HG03060 (cell line): ENCODE measurements at regions not wholly inside any gene's neighbourhood (a gene's known extent, or its start where the extent isn't known, plus 50 kb on each side); places are given as distances from the start of the nearest gene placed in this dataset.

Source experiments
- ATAC-seq: cut with Tn5 transposase; IDR thresholded peaks from one replicate; pipeline ENCODE4 v1.9.1; 2021; ENCODE audit warnings: low read depth, moderate number of reproducible peaks; ENCODE audit not compliant: unreplicated experiment

DNA sequence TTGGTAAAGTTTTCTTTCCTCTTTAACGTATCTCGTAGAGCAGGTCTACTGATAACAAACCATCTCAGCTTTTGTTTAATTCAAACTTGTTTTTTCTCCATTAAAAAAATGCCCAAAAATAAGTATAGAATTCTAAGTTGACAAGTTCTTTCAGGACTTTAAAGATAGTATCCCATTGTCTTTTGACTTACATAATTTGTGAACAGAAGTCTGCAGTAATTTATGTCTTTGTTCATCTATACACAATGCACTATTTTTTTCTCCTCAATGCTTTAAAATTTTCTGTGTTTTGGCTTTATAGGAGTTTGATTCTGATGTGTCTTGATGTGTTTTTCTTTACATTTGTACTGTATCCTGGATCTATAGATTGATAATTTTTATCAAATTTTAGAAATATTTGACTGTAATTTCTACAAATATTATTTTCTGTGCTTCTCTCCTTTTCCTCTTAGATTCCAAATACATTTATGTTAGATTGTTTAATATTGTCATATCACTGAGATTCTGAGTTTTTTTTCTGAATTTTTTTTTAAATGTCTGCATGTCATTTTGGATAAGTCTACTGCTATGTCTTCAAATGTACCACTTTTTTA lies 143.3 kb downstream of the FTCDNL1 start:
- no peak for ATAC-seq

DNA sequence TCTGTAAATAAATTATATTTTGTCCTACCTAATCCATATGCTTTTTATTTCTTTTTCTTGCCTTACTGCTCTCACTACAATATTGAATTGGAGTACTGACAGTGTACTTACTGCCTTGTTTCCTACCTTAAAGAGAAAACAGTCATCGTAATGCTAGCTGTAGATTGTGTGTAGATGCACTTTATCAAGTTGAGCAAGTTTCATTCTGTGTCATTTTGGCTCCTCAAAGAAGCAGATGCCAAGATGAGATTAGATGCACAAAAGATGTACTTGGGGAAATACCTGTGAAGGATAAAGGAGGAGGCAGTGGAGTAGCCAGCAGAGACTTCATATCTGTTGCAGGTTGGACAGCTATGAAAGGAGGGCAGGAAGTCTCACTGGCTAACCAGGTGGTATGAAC lies 145.5 kb downstream of the FTCDNL1 start:
- no peak for ATAC-seq

DNA sequence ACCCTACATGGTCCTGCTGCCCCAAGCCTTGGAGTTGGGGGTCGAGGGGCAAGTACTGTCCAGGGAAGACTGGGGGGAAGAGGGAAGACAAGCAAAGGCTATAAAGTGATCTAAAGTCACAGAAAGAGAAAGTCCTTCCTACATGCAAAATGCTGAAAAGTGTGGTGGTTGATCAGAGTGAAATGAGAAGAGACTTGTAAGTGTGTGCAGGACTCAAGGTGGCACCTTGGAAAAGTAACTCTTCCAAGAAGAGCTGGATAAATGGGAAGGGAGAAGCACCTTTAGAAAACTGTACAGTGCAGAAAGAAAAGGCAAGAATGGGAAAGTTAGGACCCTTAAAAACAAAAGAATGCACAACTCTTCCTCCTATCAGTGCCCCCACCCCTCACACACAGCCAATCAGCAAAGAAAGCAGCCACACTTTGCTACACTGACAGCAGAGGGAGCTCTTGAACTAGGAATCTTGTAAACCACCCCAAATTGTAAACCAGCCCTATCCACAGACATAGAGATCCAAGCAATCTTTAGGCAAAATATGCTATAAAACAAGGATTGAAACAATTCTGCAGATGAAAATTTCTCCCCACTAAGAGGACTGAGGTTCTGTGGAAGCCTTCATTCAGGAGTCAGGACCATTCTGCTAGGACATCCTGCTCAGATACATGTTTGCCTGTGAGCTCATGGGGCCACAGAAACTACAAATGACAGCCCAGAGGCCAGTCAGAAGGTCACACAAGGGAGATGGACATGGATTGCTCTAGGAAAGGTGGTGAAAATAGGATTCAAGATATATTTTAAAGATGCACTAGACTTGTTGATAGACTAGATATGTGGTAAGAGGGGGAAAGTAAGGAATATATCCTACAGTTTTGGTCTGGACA lies 146.4 kb downstream of the FTCDNL1 start:
- peak; percentile 59 for ATAC-seq

DNA sequence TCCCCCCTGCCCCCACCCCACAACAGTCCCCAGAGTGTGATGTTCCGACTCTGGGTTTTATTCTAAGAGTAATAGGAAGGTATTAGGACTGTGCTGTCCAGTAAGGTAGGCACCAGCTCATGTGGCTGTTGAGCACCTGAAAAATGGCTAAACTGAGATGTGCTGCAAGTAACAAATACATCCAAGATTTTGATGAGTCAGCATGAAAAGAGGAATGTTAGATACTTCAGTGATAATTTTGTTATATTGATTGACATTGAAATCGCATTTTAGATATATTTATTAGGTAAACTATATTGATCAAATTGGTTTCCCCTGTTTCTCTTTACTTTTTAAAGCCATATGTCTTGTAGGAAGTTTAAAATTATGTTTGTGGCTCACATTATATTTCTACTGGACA lies 147.8 kb downstream of the FTCDNL1 start:
- ATAC-seq = no peak

DNA sequence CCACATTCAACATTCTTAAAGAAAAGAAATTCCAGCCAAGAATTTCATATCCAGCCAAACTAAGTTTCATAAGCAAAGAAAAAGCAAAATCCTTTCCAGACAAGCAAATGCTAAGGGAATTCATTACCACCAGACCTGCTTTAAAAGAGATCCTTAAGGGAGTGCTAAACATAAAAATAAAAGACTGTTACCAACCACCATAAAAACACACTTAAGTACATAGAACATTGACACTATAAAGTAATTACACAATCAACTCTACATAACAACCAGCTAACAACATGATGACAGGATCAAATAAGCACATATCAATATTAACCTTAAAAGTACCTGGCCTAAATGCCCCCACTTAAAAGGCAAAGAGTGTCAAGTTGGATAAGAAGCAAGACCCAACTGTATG lies 153.5 kb downstream of the FTCDNL1 start:
- ATAC-seq = no peak

DNA sequence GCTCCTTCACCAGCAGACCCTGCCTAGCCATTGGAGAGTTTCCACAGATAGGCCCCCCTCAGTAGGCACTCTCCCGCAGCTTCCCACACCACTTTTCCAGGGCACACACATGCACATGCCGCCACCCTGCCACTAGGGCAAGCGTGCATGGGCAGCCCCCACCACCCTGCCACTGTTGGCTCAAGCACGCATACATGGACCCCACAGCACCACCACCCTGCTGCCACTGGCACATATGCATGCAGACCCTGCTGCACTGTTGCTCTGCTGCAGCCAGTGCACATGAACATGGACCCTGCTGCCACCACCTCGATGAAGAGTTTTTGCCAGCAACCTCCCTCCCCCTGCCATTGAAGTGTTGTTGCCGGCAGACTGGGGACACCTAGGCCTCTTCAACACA lies 154.9 kb downstream of the FTCDNL1 start:
- ATAC-seq = no peak

DNA sequence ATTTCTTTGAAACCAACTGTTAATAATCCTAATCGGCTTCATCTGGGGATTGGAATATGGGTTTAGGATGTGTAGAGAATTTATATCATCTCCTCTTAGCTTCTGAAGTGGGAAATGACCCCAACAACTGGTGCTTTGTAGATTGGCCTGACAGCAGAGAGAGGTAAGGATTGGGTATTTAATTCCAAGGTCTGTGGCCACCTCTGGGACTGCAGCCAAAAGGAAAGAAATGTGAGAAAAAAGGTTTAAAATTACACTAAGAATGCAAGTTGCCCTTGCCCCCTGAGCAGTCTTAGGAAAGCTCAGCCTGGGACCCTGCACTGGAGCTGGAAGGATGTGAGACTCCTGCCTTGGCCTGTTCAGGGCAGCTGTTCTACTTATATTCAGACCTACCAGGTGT lies 157.1 kb downstream of the FTCDNL1 start:
- no peak for ATAC-seq

DNA sequence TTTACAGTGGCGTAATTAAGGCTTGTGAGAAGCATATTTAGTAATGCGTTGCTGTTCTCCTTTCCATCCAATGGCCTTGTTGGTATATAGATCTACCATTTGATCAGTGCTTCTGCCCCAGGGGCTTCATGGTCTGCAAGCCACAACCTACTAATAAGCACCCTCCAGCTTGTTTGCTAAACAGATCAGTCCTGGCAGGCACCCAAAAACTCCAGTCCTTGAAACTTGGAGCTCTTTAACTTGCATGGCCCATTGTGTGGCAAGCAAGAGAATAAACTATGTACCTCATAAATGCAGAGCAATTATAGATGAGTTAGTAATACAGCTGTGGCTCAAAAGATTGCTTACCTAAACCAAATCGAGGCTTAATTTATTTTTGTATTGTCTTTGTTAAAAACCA lies 158.5 kb downstream of the FTCDNL1 start:
- ATAC-seq = no peak

DNA sequence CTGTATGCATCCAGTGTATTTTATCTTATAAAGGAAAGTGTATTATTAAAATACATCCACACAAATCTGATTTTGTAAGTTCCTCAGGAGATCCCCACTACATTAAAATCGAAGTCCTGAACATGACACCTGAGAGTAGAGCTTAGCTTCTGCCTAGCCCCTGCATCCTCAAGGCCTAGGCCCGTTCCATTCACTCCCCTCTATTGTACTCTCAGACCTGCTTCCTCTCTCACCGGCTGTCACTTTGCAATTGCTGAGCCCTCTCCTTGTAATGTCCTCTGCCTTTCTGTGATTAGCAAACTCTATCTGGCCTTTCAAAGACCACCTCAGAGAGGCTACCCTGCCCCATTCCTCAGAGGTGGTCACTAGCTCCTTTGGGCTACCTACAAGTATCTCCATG lies 160.8 kb downstream of the FTCDNL1 start:
- no peak for ATAC-seq

DNA sequence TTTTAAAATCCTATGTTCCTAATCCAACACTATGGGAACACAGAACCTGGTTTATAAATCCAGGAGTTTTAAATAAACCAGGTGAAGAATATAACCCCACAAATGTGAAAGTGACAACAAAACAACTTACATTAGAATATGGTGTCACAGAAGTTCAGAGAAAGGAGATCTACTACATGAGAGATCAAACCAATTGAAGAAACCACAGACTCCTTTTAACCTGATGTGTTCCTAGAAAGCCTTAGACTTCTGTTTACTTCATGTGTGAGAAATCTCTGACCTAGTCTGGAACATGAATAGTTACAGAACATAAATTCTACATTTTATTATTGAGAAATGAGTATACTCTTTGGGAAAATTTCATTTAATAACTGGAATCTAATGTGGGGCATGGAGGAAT lies 165.3 kb downstream of the FTCDNL1 start:
- ATAC-seq = no peak

DNA sequence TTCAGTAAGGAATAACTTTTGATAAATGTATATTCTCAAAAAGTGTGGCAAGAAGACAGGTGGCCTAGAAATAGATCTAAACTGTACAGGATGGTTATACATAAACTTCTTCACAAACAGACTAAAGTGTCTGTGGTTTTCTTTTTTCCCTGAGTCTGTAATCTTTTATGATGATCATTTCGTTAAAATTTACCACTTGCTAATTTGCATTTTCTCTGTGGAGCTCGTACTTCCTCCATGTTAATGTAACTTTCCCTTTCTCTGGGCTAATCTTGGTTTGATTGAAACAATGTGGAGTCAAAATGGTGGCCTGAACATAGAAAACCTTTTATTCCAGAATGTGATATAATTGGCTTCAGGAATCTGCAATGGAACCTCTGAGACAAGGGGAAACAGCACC lies 166.2 kb downstream of the FTCDNL1 start:
- no peak for ATAC-seq

DNA sequence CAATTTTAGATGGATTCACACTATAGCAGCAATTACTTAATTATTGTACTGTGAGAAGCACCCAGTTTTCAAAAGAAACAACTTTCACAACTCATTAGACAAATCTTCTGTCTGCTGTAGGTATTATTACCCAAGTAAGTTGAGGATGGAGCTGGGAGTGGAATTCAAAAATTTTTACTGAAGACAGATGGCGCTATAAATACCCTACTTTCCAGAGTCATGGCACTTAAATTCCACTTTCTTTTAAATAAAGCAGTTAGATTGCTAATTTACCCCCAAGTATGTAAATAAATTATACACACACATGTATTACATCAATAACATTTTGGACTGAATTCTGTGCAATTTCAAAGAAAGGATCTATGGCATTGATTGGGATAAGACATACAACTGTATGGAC lies 166.8 kb downstream of the FTCDNL1 start:
- ATAC-seq = no peak

DNA sequence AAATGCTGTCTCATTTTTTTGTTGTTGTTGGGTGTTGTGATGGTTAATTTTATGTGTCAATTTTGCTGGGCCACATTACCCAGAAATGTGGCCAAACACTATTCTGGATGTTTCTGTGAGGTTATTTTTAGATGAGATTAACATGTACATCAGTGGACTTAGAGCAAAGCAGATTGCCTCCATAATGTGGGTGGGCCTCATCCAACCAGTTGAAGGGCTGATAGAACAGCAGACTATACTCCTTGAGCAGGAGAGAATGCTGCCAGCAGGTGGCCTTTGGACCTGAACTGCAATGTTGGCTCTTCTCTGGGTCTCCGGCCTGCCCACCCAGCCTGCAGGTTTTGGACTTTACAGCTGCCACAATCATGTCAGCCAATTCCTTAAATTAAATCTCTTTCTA lies 169.0 kb downstream of the FTCDNL1 start:
- ATAC-seq = no peak

DNA sequence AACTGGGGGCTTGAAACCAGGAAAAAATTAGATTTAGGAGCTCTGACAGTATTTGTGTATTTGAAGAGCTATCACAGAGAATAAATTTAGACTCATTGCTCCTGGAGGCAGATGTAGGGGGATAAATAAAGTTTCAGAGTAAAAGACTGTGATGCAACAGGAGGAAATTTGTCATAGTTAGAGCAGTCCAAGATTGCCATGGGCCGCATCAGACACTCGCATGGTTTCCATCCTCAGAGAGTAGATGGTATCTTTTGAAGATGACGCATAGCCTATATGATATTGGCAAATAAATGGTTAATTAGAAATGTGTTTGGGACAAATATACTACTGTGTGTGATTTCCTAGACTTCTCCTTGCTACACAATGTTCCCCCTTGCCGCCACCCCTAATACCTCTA lies 170.5 kb downstream of the FTCDNL1 start:
- ATAC-seq = no peak

DNA sequence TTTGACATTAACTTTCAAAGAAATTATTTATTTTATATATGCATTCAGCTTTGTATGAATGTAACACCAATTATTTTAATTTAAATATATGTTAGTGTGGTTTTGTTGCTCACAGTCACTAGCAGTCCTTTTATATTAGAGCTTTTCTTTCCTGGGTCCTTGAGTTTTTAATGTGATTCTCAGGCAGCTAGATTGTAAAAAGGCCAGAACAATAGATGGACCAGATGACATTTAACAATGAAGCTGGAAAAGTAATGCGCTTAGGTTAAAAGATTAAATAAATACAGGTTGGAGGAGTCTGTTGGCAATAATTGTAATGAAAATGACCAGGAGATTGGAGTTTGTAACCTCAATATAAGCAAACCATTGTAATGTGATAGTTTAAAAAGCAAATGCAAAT lies 171.1 kb downstream of the FTCDNL1 start:
- no peak for ATAC-seq

DNA sequence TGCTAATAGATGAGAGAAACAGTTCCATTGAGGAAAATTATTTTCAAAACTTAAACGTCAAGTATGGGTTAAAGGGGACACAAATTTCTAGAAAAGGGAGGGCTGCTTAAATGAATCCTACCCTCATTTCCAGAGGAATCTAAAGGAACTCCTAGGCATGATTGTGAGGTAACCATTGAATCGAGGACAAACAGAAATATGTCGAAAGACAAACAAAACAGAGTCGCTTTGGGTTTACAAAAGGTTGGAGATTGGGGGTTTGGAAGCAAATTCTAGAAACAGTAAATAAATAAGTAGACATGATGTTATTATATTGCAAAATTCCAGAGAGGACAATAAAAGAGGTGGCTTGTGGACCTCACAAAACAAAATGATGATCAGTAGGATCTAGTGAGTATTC lies 173.1 kb downstream of the FTCDNL1 start:
- no peak for ATAC-seq

DNA sequence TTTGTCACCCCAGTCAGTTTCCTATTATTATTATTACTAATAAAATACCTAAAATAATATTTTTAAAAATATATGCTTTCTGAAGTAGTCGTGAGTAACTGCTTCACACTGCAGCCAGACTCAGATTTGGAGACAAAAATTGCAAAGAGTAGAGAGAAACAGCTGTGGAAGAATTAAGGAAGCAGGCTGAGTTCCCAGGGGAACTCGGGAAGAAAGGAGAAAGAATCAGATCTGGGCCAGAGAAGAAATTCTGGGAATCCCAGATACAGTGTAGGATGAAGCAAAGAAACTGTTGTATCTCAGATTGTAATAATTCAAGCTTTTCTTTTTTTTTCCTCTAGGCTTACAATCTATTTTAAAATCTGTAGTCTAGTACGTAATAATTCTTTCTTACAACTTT lies 182.3 kb downstream of the FTCDNL1 start:
- no peak for ATAC-seq

DNA sequence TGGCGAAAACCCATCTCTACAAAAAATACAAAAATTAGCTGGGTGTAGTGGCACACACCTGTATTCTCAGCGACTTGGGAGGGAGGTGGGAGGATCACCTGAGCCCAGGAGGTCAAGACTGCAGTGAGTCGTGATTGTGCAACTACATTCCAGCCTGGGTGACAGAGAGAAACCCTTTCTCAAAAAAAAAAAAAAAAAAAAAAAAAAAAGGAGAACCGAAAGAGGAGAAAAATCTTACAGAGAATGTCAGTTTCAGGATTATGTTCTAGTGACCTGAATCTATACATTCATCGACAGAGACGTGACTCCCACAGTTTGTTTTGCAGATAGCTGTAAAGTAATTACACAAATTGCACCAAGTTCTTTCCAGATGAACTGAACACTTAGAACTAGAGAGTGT lies 187.8 kb downstream of the FTCDNL1 start:
- peak; percentile 72 for ATAC-seq

DNA sequence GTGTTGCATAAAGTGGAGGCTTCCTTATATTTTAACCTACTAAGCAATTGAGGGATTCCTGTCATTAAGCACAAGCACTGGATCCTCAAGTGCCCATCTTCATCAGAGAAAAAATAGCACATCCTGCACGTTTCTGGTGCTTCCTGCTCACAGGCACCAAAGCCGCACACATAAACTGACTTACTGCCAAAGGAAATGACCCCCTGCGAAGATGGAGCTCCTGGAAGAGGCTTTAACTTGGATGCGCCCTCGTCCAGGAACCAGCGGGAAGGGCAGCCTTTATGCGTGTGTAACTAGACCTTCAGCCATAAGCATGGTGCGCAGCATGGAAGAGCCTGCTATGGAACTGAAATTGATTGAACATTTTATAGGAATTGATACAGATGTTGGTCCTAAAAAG lies 188.7 kb downstream of the FTCDNL1 start:
- no peak for ATAC-seq

DNA sequence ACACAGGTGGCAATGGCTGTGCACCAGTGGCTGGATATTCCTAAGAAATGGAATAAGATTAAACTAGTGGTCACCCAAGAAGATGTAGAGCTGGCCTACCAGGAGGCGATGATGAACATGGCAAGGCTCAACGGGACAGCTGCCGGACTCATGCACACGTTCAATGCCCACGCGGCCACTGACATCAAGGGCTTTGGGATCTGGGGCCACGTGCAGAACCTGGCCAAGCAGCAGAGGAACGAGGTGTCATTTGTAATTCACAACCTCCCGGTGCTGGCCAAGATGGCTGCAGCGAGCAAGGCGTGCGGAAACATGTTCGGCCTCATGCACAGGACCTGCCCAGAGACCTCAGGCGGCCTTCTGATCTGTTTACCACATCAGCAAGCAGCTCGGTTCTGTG lies 190.8 kb downstream of the FTCDNL1 start:
- no peak for ATAC-seq

DNA sequence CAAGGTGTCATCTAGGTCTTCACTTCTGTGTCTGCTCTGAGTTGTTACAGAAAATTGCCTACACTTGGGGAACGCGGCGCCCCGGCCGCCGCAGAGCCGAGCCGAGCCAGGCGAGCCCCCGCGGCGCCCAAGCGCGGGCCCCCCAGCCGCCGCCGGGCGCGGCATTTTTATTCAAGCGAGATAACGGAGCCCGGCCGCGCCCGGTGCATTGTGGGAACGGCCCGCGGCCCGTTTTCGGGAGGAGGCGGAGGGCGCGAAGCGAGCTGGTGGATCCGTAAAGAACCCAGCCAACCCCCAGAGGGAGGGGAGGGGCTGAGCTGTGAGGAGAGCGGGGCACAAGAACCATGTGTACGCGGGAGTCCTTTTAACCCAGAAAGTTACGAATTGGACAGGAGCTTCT lies 191.8 kb downstream of the FTCDNL1 start:
- no peak for ATAC-seq

DNA sequence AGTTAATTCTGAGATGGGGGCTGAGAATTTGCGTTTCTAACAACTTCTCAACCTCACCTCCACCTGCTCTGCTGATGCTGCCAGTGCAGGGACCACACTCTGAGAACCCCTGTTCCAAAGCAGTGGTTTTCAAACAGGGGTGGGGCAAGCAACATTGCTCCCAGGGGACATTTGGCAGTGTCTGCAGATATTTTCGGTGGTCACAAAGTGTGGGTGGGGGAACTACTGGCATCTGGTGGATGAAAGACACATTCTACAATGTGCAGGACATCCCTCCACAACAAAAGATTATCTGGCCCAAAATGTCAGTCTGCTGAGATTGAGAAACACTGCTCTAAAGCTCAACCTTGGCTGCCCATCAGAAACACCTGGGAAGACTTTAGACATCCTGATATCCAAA lies 188.7 kb upstream of the SATB2 start:
- peak; percentile 79 for ATAC-seq
